ENCODE measurements at regions not wholly inside any gene's neighbourhood (a gene's known extent, or its start where the extent isn't known, plus 50 kb on each side); places are given as distances from the start of the nearest gene placed in this dataset.

DNA sequence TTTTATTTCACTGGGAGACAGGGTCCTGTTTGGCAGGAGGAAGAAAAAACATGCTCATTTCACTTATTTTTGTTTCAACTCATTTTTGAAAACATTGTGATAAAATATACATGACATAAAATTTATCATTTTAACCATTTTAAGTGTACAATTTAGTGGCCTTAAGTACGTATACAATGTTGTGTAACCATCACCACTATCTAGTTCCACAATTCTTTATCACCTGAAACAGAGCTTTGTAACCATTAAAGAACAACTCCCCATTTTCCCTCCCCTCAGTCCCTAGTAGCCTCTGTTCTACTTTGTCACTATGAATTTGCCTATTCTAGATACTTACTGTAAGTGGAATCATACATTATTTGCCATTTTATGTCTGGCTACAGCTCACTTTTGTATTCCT, 143.8 kb downstream of the GPAT3 start:
- DNase-seq (ENCODE audit: extremely low spot score in 2 of 2), result no peak
- no peaks in the 10 kb centered on the region for H3K9me3 ChIP-seq
- H3K4me1 ChIP-seq, result no peaks in the 10 kb centered on the region
- H3K27ac ChIP-seq, result no peak overlapping the region
- TF ChIP-seq POLR2A (IDR thresholded peaks at IDR 0.05) (no peak), POLR2AphosphoS5 (IDR thresholded peaks at IDR 0.05; ENCODE audit: insufficient read depth in 1 of 2, low read depth in 1 of 2) (no peak)
- TF ChIP-seq, protein P1, sequence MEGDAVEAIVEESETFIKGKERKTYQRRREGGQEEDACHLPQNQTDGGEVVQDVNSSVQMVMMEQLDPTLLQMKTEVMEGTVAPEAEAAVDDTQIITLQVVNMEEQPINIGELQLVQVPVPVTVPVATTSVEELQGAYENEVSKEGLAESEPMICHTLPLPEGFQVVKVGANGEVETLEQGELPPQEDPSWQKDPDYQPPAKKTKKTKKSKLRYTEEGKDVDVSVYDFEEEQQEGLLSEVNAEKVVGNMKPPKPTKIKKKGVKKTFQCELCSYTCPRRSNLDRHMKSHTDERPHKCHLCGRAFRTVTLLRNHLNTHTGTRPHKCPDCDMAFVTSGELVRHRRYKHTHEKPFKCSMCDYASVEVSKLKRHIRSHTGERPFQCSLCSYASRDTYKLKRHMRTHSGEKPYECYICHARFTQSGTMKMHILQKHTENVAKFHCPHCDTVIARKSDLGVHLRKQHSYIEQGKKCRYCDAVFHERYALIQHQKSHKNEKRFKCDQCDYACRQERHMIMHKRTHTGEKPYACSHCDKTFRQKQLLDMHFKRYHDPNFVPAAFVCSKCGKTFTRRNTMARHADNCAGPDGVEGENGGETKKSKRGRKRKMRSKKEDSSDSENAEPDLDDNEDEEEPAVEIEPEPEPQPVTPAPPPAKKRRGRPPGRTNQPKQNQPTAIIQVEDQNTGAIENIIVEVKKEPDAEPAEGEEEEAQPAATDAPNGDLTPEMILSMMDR (IDR thresholded peaks at IDR 0.05), result no peak
- H3K27me3 ChIP-seq, result no peaks in the 10 kb centered on the region
- no peaks in the 10 kb centered on the region for H3K36me3 ChIP-seq
- H3K4me3 ChIP-seq, result no peak overlapping the region
- intact Hi-C loops (cut with DNase I), result no loop called here

DNA sequence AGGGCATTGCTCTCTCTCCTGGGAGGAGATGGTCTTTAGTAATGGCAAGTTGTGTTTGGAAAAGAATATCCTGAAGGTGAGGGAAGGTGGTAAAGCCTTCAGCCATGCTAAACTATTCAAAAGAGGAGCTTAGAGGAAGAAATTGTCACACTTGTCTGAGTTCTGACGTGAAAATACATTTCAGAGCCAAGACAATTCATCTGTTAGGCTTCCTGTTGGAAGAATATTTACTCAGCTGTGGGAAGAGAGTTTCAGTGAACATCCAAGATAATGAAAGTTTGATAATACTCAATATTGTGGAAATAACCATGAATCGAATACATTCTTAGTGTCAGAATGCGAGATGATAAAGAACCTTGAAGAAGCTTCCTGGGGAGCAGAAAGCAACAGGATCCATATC, 143.3 kb downstream of the GPAT3 start:
- no peak for DNase-seq (ENCODE audit: extremely low spot score in 2 of 2)
- Histone ChIP-seq H3K27ac (no peak overlapping the region), H3K4me3 (no peak overlapping the region), H3K36me3 (no peaks in the 10 kb centered on the region), H3K27me3 (no peaks in the 10 kb centered on the region), H3K4me1 (no peaks in the 10 kb centered on the region), H3K9me3 (no peaks in the 10 kb centered on the region)
- TF ChIP-seq, protein P1 (IDR thresholded peaks at IDR 0.05), result no peak
- TF ChIP-seq POLR2AphosphoS5 (IDR thresholded peaks at IDR 0.05; ENCODE audit: insufficient read depth in 1 of 2, low read depth in 1 of 2), result no peak
- no peak for TF ChIP-seq POLR2A (IDR thresholded peaks at IDR 0.05)
- intact Hi-C loops (cut with DNase I), result no loop called here

DNA sequence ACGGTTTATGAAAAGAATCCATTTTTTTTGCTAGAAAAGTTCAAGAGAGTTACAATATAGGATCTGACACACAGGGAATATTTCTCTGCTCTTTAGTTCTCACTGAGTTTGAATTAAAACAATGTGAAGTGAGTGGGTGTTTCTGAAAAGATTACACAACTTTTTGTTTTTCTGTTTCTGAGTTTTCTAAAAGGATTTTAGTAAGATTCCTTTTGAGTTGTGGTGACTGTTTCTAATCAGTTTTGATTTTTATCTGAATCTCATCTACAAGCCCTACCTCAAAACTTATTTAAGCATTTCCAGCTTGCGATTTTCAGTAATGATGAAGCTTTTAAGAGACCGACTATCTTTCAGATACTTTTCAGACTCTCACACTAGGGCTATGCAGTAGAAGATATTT, 141.7 kb downstream of the GPAT3 start:
- Histone ChIP-seq H3K4me3 (no peak overlapping the region), H3K4me1 (no peaks in the 10 kb centered on the region), H3K27me3 (no peaks in the 10 kb centered on the region), H3K36me3 (no peaks in the 10 kb centered on the region), H3K27ac (no peak overlapping the region), H3K9me3 (no peaks in the 10 kb centered on the region)
- no peak for DNase-seq (ENCODE audit: extremely low spot score in 2 of 2)
- TF ChIP-seq, protein P1 (IDR thresholded peaks at IDR 0.05), result no peak
- TF ChIP-seq POLR2AphosphoS5 (IDR thresholded peaks at IDR 0.05; ENCODE audit: insufficient read depth in 1 of 2, low read depth in 1 of 2) (no peak), POLR2A (IDR thresholded peaks at IDR 0.05) (no peak)
- intact Hi-C loops (cut with DNase I), result no loop called here

DNA sequence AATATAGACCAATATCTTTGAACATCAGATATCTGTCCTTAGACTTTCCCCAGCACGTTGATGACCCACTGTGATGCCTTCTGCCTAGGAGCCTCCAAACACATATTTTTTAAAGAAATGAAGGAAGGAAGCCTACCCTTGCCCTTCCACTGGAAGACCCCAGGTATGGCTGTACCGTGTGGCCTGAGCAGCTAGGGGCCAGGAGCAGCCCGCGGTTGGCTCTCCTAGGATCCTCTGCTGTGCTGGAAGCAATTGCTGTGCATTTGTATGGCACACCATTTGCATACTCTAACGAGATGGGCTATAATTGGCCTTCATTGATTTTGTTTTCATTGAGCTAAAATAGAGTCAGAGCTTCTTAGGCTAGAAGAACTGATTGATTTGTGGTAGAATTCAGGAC, 128.8 kb downstream of the GPAT3 start:
- Histone ChIP-seq H3K4me3 (no peak overlapping the region), H3K4me1 (no peaks in the 10 kb centered on the region), H3K36me3 (no peaks in the 10 kb centered on the region), H3K9me3 (no peaks in the 10 kb centered on the region), H3K27ac (no peak overlapping the region), H3K27me3 (no peaks in the 10 kb centered on the region)
- intact Hi-C loops (cut with DNase I), result no loop called here
- no peak for TF ChIP-seq POLR2A (IDR thresholded peaks at IDR 0.05)
- no peak for TF ChIP-seq POLR2AphosphoS5 (IDR thresholded peaks at IDR 0.05; ENCODE audit: insufficient read depth in 1 of 2, low read depth in 1 of 2)
- DNase-seq (ENCODE audit: extremely low spot score in 2 of 2), result no peak

DNA sequence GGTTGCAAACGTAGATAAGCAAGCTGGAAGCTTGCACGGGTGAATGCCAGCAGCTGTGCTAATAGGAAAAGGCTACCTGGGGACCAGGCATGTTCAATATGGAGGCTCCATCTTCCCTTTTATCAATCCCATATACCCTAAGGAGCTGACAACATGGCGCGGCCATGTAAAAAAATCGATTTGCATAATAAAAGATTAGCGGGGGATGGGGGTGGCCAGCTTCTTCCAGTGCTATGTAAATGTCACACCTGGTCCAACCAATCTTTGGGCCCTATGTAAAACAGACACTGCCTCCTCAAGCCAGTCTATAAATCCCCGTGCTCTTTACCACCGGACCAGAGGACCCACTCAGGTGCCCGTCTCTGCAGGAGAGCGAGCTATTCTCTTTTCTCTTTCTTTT, 128.2 kb downstream of the GPAT3 start:
- no peaks in the 10 kb centered on the region for H3K9me3 ChIP-seq
- H3K4me3 ChIP-seq, result no peak overlapping the region
- H3K27me3 ChIP-seq, result no peaks in the 10 kb centered on the region
- no peak overlapping the region for H3K27ac ChIP-seq
- no peaks in the 10 kb centered on the region for H3K36me3 ChIP-seq
- TF ChIP-seq, protein P1 (IDR thresholded peaks at IDR 0.05), result no peak
- TF ChIP-seq POLR2AphosphoS5 (IDR thresholded peaks at IDR 0.05; ENCODE audit: insufficient read depth in 1 of 2, low read depth in 1 of 2) (no peak), POLR2A (IDR thresholded peaks at IDR 0.05) (no peak)
- no peak for DNase-seq (ENCODE audit: extremely low spot score in 2 of 2)
- no peaks in the 10 kb centered on the region for H3K4me1 ChIP-seq
- intact Hi-C loops (cut with DNase I), result no loop called here

DNA sequence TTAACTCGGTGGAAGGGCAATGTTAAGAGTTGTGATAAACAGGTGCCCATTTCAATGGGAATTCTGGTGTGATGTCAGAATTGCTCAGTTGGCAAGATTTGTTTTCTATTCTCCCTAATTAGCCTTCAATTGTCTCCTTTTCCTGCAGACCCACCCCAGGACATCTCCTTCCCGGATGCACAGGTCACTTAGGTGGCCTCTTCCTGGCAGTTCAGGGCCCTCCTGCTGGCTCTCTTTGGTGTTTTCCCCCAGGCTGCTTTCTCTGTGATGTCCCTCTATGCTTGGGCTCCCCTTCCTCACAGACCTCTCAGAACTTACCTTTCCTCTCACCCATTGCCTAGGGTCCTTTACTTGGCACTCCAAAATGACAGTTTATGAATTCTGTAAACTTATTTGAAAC, 126.3 kb downstream of the GPAT3 start:
- Histone ChIP-seq H3K9me3 (no peaks in the 10 kb centered on the region), H3K27me3 (no peaks in the 10 kb centered on the region), H3K4me3 (no peak overlapping the region), H3K36me3 (no peaks in the 10 kb centered on the region), H3K4me1 (no peaks in the 10 kb centered on the region), H3K27ac (no peak overlapping the region)
- intact Hi-C loops (cut with DNase I), result no loop called here
- no peak for DNase-seq (ENCODE audit: extremely low spot score in 2 of 2)
- TF ChIP-seq POLR2AphosphoS5 (IDR thresholded peaks at IDR 0.05; ENCODE audit: insufficient read depth in 1 of 2, low read depth in 1 of 2) (no peak), POLR2A (IDR thresholded peaks at IDR 0.05) (no peak)
- TF ChIP-seq, protein P1 (IDR thresholded peaks at IDR 0.05), result no peak

All from vagina (tissue), 2 donors.